ENCODE measurements at regions not wholly inside any gene's neighbourhood (a gene's known extent, or its start where the extent isn't known, plus 50 kb on each side); places are given as distances from the start of the nearest gene placed in this dataset.

DNA sequence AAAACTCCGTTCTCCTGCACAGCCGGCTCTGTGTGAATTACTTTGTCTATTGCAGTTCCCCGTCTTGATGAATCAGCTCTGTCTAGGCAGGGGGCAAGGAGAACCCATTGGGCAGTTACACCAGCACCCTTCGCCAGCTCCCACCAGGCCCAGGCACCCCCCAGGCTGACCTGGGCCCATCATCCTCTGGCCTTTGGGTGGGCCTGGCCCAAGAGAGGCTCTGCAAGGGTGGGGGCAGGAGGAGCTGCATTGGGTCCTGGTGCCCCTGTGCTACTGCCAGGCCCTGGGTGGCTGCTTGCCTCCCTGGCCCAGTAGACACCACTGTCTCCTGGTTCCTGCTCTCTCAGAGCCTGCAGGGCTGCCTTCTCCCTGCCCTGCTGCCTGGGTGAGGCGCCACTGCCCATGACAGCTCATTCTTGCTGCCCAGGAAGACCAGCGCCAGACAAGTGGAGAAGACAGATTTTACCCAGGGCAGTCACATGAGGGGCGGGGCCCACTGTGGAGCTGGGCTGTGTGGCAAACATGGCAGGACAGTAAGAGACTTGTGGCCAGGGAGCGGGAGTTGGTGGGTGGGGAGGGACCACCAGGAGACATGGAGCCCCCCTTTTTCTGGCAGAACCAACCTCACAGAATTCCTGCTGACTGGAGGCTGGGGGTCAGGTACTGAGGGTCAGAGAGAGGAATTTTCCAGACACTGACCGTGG is 67.2 kb downstream of the MRPL36 start:
- TF ChIP-seq POLR2A (IDR thresholded peaks at IDR 0.05) (no peak), POLR2AphosphoS5 (IDR thresholded peaks at IDR 0.05; ENCODE audit: insufficient read depth in 1 of 2, low read depth in 1 of 2) (no peak)
- TF ChIP-seq, protein P1, sequence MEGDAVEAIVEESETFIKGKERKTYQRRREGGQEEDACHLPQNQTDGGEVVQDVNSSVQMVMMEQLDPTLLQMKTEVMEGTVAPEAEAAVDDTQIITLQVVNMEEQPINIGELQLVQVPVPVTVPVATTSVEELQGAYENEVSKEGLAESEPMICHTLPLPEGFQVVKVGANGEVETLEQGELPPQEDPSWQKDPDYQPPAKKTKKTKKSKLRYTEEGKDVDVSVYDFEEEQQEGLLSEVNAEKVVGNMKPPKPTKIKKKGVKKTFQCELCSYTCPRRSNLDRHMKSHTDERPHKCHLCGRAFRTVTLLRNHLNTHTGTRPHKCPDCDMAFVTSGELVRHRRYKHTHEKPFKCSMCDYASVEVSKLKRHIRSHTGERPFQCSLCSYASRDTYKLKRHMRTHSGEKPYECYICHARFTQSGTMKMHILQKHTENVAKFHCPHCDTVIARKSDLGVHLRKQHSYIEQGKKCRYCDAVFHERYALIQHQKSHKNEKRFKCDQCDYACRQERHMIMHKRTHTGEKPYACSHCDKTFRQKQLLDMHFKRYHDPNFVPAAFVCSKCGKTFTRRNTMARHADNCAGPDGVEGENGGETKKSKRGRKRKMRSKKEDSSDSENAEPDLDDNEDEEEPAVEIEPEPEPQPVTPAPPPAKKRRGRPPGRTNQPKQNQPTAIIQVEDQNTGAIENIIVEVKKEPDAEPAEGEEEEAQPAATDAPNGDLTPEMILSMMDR (IDR thresholded peaks at IDR 0.05), result no peak
